Neutrophil (primary cell): ENCODE measurements at regions not wholly inside any gene's neighbourhood (a gene's known extent, or its start where the extent isn't known, plus 50 kb on each side); places are given as distances from the start of the nearest gene placed in this dataset.

Source experiments
- H3K27ac ChIP-seq: fragments of 200-600 bp; sonication (generic); 2 replicates; pipeline ENCODE4 v1.5.1; 2016; ENCODE audit warnings: mild to moderate bottlenecking, moderate library complexity
- H3K27me3 ChIP-seq: fragments of 200-600 bp; sonication (generic); 2 replicates; pipeline ENCODE4 v1.6.0; 2016; ENCODE audit warnings: mild to moderate bottlenecking
- H3K36me3 ChIP-seq: fragments of 200-600 bp; sonication (generic); 2 replicates; pipeline ENCODE4 v1.5.1; 2017
- H3K4me1 ChIP-seq, 2 experiments: fragments of 200-600 bp in 1 of 2; sonication (generic) in 1 of 2; 1 replicate in 1 of 2; 2 replicates in 1 of 2; pipeline versions ENCODE4 v1.5.1 to v1.6.1; 2013 to 2016; ENCODE audit warnings: low read depth in 1 of 2, low read length in 1 of 2, mild to moderate bottlenecking in 1 of 2, moderate library complexity in 1 of 2; ENCODE audit not compliant: control insufficient read depth in 1 of 2, insufficient read depth in 1 of 2
- H3K4me3 ChIP-seq, 2 experiments: fragments of 200-600 bp in 1 of 2; sonication (generic) in 1 of 2; 1 replicate in 1 of 2; 2 replicates in 1 of 2; pipeline ENCODE4 v1.5.1; 2013 to 2016; ENCODE audit warnings: low read depth in 1 of 2, low read length in 1 of 2, mild to moderate bottlenecking in 1 of 2, moderate library complexity in 1 of 2
- H3K9me3 ChIP-seq: fragments of 200-600 bp; sonication (generic); 2 replicates; pipeline ENCODE4 v1.5.1; 2016
- TF ChIP-seq, protein P1 (sequence below): fragments of 200-600 bp; sonication (generic); IDR thresholded peaks from 2 replicates; pipeline ENCODE4 v1.5.1; 2016; ENCODE audit warnings: antibody characterized with exemption

GRCh38 chr18:29254123-29254522 lies 1077.2 kb upstream of the CDH2 start:
- Histone ChIP-seq H3K27ac (no peak overlapping the region), H3K9me3 (no peaks in the 10 kb centered on the region), H3K36me3 (no peaks in the 10 kb centered on the region), H3K4me3 (no peak overlapping the region), H3K4me1 (no peaks in the 10 kb centered on the region), H3K27me3 (no peaks in the 10 kb centered on the region)
- TF ChIP-seq, protein P1, sequence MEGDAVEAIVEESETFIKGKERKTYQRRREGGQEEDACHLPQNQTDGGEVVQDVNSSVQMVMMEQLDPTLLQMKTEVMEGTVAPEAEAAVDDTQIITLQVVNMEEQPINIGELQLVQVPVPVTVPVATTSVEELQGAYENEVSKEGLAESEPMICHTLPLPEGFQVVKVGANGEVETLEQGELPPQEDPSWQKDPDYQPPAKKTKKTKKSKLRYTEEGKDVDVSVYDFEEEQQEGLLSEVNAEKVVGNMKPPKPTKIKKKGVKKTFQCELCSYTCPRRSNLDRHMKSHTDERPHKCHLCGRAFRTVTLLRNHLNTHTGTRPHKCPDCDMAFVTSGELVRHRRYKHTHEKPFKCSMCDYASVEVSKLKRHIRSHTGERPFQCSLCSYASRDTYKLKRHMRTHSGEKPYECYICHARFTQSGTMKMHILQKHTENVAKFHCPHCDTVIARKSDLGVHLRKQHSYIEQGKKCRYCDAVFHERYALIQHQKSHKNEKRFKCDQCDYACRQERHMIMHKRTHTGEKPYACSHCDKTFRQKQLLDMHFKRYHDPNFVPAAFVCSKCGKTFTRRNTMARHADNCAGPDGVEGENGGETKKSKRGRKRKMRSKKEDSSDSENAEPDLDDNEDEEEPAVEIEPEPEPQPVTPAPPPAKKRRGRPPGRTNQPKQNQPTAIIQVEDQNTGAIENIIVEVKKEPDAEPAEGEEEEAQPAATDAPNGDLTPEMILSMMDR = no peak

GRCh38 chr18:29251681-29252080 lies 1074.8 kb upstream of the CDH2 start:
- Histone ChIP-seq H3K4me3 (no peak overlapping the region), H3K4me1 (no peaks in the 10 kb centered on the region)

DNA sequence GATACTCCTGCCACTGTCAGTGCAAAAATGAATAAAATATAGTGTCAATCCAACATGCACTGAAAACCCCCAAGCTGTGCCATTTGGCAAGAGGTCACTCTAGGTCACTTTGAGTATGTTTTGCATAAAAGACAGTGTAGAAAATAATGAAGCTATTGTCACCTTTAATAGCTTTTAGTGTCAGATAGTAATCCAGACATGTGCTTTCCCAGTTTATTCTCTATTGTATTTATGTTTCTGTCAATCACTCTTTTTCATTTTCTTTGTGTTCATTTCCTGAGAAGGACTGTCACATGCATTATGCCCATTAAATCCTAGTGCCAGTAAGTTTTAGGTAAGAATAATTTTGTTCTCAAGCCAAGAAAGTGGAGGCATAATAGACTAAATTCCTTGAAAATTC lies 1073.9 kb upstream of the CDH2 start:
- no peak overlapping the region for H3K4me3 ChIP-seq
- H3K27ac ChIP-seq = no peak overlapping the region
- no peaks in the 10 kb centered on the region for H3K9me3 ChIP-seq
- H3K27me3 ChIP-seq = no peaks in the 10 kb centered on the region
- TF ChIP-seq, protein P1 = no peak
- no peaks in the 10 kb centered on the region for H3K36me3 ChIP-seq
- no peaks in the 10 kb centered on the region for H3K4me1 ChIP-seq

More at GRCh38 chr18:29251681-29252080, 1074.8 kb upstream of the CDH2 start:
- H3K36me3 ChIP-seq = no peaks in the 10 kb centered on the region
- TF ChIP-seq, protein P1 = no peak
- H3K9me3 ChIP-seq = no peaks in the 10 kb centered on the region
- no peak overlapping the region for H3K27ac ChIP-seq
- H3K27me3 ChIP-seq = no peaks in the 10 kb centered on the region

- H3K27me3 ChIP-seq = no peaks in the 10 kb centered on the region
- no peak overlapping the region for H3K4me3 ChIP-seq
- H3K4me1 ChIP-seq = no peaks in the 10 kb centered on the region
- no peak overlapping the region for H3K27ac ChIP-seq
- H3K36me3 ChIP-seq = no peaks in the 10 kb centered on the region
- TF ChIP-seq, protein P1 = no peak
- H3K9me3 ChIP-seq = no peaks in the 10 kb centered on the region
Measured at GRCh38 chr18:29250259-29250658, 1073.3 kb upstream of the CDH2 start.

DNA sequence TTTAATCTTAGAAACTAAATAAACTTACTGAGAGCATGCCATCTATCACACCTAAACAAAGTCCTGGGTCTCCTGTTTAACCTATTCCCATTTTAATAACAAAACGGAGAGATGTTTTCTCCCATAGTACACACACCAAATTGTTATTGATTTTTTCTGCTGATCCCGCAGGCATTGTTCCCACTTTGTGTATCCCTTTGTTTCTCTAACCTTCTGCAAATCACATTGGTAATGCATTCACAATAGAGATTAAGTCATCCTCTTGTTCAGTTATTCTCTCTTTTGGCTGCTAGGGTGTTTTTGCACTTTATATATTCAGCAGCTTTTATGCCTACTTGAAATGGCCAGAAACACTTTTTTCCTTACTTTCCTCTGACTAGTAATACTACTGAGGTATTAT lies 1071.9 kb upstream of the CDH2 start:
- Histone ChIP-seq H3K36me3 (no peaks in the 10 kb centered on the region), H3K4me3 (no peak overlapping the region)

More for the DNA sequence above, 1071.9 kb upstream of the CDH2 start:
- no peaks in the 10 kb centered on the region for H3K27me3 ChIP-seq
- no peak overlapping the region for H3K27ac ChIP-seq
- TF ChIP-seq, protein P1 = no peak
- no peaks in the 10 kb centered on the region for H3K4me1 ChIP-seq
- no peaks in the 10 kb centered on the region for H3K9me3 ChIP-seq
